ENCODE measurements at regions not wholly inside any gene's neighbourhood (a gene's known extent, or its start where the extent isn't known, plus 50 kb on each side); places are given as distances from the start of the nearest gene placed in this dataset.
"Not testable (repeated sequence)": the region's sequence is repeated elsewhere in the genome, so short reads cannot be mapped to it uniquely, and the experiment has no call there.

- DNase-seq (ENCODE audit: extremely low read depth in 1 of 11, low read depth in 9 of 11, low spot score in 4 of 11), result no peak
Observed at GRCh38 chr14:40010961-40011360, 578.7 kb upstream of the FBXO33 start.

- no peak for DNase-seq (ENCODE audit: extremely low read depth in 1 of 11, low read depth in 9 of 11, low spot score in 4 of 11)
Observed at GRCh38 chr14:40009771-40010170, 577.5 kb upstream of the FBXO33 start.

- not testable (repeated sequence) for DNase-seq (ENCODE audit: extremely low read depth in 1 of 11, low read depth in 9 of 11, low spot score in 4 of 11)
Observed at GRCh38 chr14:40008345-40008744, 576.1 kb upstream of the FBXO33 start.

- DNase-seq (ENCODE audit: extremely low read depth in 1 of 11, low read depth in 9 of 11, low spot score in 4 of 11), result no peak
Observed at GRCh38 chr14:40004871-40005500, 572.8 kb upstream of the FBXO33 start.

- no peak for DNase-seq (ENCODE audit: extremely low read depth in 1 of 11, low read depth in 9 of 11, low spot score in 4 of 11)
Observed at GRCh38 chr14:40003773-40004172, 571.5 kb upstream of the FBXO33 start.

- no peak for DNase-seq (ENCODE audit: extremely low read depth in 1 of 11, low read depth in 9 of 11, low spot score in 4 of 11)
Observed at GRCh38 chr14:39998854-39999253, 566.6 kb upstream of the FBXO33 start.

- DNase-seq (ENCODE audit: extremely low read depth in 1 of 11, low read depth in 9 of 11, low spot score in 4 of 11), result no peak
Observed at GRCh38 chr14:39998114-39998513, 565.9 kb upstream of the FBXO33 start.

- DNase-seq (ENCODE audit: extremely low read depth in 1 of 11, low read depth in 9 of 11, low spot score in 4 of 11), result peak in 8 of 11 donors; percentile 12 to 45 (median 28)
Observed at GRCh38 chr14:39991041-39991440, 558.8 kb upstream of the FBXO33 start.

- peak; percentile 38 to 72 (median 54) for DNase-seq (ENCODE audit: extremely low read depth in 1 of 11, low read depth in 9 of 11, low spot score in 4 of 11)
Observed at GRCh38 chr14:39988939-39989338, 556.7 kb upstream of the FBXO33 start.

GRCh38 chr14:39984323-39984722, 552.1 kb upstream of the FBXO33 start:
- DNase-seq (ENCODE audit: extremely low read depth in 1 of 11, low read depth in 9 of 11, low spot score in 4 of 11), result no peak

- DNase-seq (ENCODE audit: extremely low read depth in 1 of 11, low read depth in 9 of 11, low spot score in 4 of 11), result no peak
Observed at GRCh38 chr14:39977198-39977597, 545.0 kb upstream of the FBXO33 start.

GRCh38 chr14:39974036-39974435, 541.8 kb upstream of the FBXO33 start:
- DNase-seq (ENCODE audit: extremely low read depth in 1 of 11, low read depth in 9 of 11, low spot score in 4 of 11), result peak in 3 of 11 donors; percentile 10 to 35 (median 13)

GRCh38 chr14:39972704-39973103, 540.5 kb upstream of the FBXO33 start:
- DNase-seq (ENCODE audit: extremely low read depth in 1 of 11, low read depth in 9 of 11, low spot score in 4 of 11), result no peak

GRCh38 chr14:39967885-39968284, 535.7 kb upstream of the FBXO33 start:
- no peak for DNase-seq (ENCODE audit: extremely low read depth in 1 of 11, low read depth in 9 of 11, low spot score in 4 of 11)

- DNase-seq (ENCODE audit: extremely low read depth in 1 of 11, low read depth in 9 of 11, low spot score in 4 of 11), result no peak
Observed at GRCh38 chr14:39957987-39958386, 525.8 kb upstream of the FBXO33 start.

- DNase-seq (ENCODE audit: extremely low read depth in 1 of 11, low read depth in 9 of 11, low spot score in 4 of 11), result no peak
Observed at GRCh38 chr14:39957290-39957689, 525.1 kb upstream of the FBXO33 start.

GRCh38 chr14:39956372-39956771, 524.1 kb upstream of the FBXO33 start:
- no peak for DNase-seq (ENCODE audit: extremely low read depth in 1 of 11, low read depth in 9 of 11, low spot score in 4 of 11)

- DNase-seq (ENCODE audit: extremely low read depth in 1 of 11, low read depth in 9 of 11, low spot score in 4 of 11), result no peak
Observed at GRCh38 chr14:39948235-39948634, 516.0 kb upstream of the FBXO33 start.

- DNase-seq (ENCODE audit: extremely low read depth in 1 of 11, low read depth in 9 of 11, low spot score in 4 of 11), result no peak
Observed at GRCh38 chr14:39946807-39947206, 514.6 kb upstream of the FBXO33 start.

GRCh38 chr14:39939023-39939422, 506.8 kb upstream of the FBXO33 start:
- DNase-seq (ENCODE audit: extremely low read depth in 1 of 11, low read depth in 9 of 11, low spot score in 4 of 11), result no peak

Data from renal cortex interstitium (tissue), 11 donors.